ENCODE measurements at regions not wholly inside any gene's neighbourhood (a gene's known extent, or its start where the extent isn't known, plus 50 kb on each side); places are given as distances from the start of the nearest gene placed in this dataset.

GRCh38 chr7:73939528-73939927, 78.6 kb downstream of the TMEM270 start:
- no peaks in the 10 kb centered on the region for H3K9me3 ChIP-seq
- no peak overlapping the region for H3K4me3 ChIP-seq
- H3K27me3 ChIP-seq = no peaks in the 10 kb centered on the region
- no peak for DNase-seq
- no peak overlapping the region for H3K27ac ChIP-seq
- WGBS, 3 donors = 94 to 96% (median 96%) methylated on average over 1 of the region's 1 CpG
- intact Hi-C loops (cut with DNase I) = no loop called here
- no peak for TF ChIP-seq CTCF (IDR thresholded peaks at IDR 0.05)
- no peak for TF ChIP-seq EP300 (IDR thresholded peaks at IDR 0.05)
- TF ChIP-seq POLR2A (IDR thresholded peaks at IDR 0.05) = no peak
- H3K4me1 ChIP-seq (ENCODE audit: insufficient read depth) = no peaks in the 10 kb centered on the region
- H3K36me3 ChIP-seq = no peaks in the 10 kb centered on the region

GRCh38 chr7:73940701-73941238, 79.8 kb downstream of the TMEM270 start:
- WGBS, 3 donors = 86 to 89% (median 86%) methylated on average over 2 of the region's 2 CpGs
- no peak overlapping the region for H3K27ac ChIP-seq
- no peak overlapping the region for H3K4me3 ChIP-seq
- H3K9me3 ChIP-seq = no peaks in the 10 kb centered on the region
- intact Hi-C loops (cut with DNase I) = no loop called here
- H3K4me1 ChIP-seq (ENCODE audit: insufficient read depth) = no peaks in the 10 kb centered on the region
- DNase-seq = no peak
- H3K36me3 ChIP-seq = no peaks in the 10 kb centered on the region
- no peaks in the 10 kb centered on the region for H3K27me3 ChIP-seq
- no peak for TF ChIP-seq CTCF (IDR thresholded peaks at IDR 0.05)
- no peak for TF ChIP-seq EP300 (IDR thresholded peaks at IDR 0.05)
- TF ChIP-seq POLR2A (IDR thresholded peaks at IDR 0.05) = no peak

DNA sequence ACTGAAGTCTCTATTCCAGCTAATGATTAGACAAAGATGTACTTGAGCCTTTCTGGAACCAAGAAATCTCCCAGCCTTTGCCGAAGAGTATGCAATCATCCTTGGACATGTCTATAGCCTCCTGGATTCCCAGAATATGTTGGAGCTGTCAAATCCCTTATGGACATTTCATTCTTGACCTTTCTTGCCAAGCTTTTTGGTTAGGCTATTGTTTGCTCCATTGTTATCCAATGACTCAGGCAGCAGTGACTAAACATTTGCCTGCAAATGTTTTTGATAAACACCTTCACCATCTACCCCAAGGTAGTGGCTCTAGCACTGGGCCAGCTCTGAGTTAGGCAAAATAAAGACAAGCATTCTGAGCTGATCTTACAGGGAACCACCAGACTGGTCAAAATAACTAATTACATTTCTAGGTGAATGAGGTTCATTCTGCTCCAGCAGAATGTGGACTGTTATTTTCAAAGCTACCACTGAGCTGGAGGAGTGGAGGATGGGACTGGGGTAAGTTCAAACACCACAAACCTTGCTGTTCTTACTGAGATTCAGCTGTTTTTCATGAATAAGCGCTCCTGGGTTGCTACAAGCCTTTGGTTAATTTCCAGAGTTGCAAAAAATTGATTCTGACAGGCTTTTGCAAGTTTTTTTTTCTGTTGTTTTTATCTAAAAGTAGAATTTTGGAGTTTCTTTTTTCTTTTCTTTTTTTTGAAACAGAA, 81.0 kb downstream of the TMEM270 start:
- no peak for TF ChIP-seq EP300 (IDR thresholded peaks at IDR 0.05)
- TF ChIP-seq POLR2A (IDR thresholded peaks at IDR 0.05) = no peak
- TF ChIP-seq CTCF (IDR thresholded peaks at IDR 0.05) = no peak
- Histone ChIP-seq H3K36me3 (no peaks in the 10 kb centered on the region), H3K4me1 (ENCODE audit: insufficient read depth) (no peaks in the 10 kb centered on the region), H3K4me3 (no peak overlapping the region), H3K27ac (no peak overlapping the region), H3K27me3 (no peaks in the 10 kb centered on the region), H3K9me3 (no peaks in the 10 kb centered on the region)
- WGBS, 3 donors = 67 to 91% (median 82%) methylated on average over 2 of the region's 2 CpGs
- intact Hi-C loops (cut with DNase I) = no loop called here
- no peak for DNase-seq

GRCh38 chr7:73945022-73945421, 83.0 kb upstream of the ELN start:
- intact Hi-C loops (cut with DNase I) = no loop called here
- Histone ChIP-seq H3K27ac (no peak overlapping the region), H3K27me3 (no peaks in the 10 kb centered on the region), H3K9me3 (peaks cover 0 to 2% of the 10 kb centered on the region in 2 donors), H3K4me1 (ENCODE audit: insufficient read depth) (no peaks in the 10 kb centered on the region), H3K36me3 (no peaks in the 10 kb centered on the region), H3K4me3 (no peak overlapping the region)
- no peak for TF ChIP-seq POLR2A (IDR thresholded peaks at IDR 0.05)
- TF ChIP-seq EP300 (IDR thresholded peaks at IDR 0.05) = no peak
- DNase-seq = no peak
- 96 to 97% (median 96%) methylated on average over 2 of the region's 2 CpGs for WGBS, 3 donors

DNA sequence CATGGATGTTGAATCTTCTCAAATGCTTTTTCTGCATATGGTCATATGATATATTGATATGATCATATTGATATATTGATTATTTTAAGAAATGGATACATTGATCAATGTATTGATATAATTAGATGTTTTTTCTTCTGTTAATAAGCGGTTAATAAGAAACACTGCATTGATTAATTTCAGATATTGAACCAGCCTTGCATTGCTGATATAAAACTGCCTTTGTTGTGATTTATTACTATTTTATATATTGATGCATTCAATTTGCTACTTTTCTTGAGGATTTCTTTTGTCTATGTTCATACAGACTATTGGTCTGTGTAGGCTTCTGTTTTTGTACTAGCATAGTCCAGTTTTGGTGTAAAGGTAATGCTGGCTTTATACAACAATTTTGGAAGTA, 79.7 kb upstream of the ELN start:
- no peak overlapping the region for H3K27ac ChIP-seq
- WGBS, 3 donors = 97 to 100% (median 99%) methylated on average over 1 of the region's 1 CpG
- no peaks in the 10 kb centered on the region for H3K27me3 ChIP-seq
- H3K4me1 ChIP-seq (ENCODE audit: insufficient read depth) = no peaks in the 10 kb centered on the region
- intact Hi-C loops (cut with DNase I) = no loop called here
- peaks cover 0 to 2% of the 10 kb centered on the region in 2 donors for H3K9me3 ChIP-seq
- H3K4me3 ChIP-seq = no peak overlapping the region
- TF ChIP-seq POLR2A (IDR thresholded peaks at IDR 0.05) (no peak), EP300 (IDR thresholded peaks at IDR 0.05) (no peak), CTCF (IDR thresholded peaks at IDR 0.05) (no peak)
- no peaks in the 10 kb centered on the region for H3K36me3 ChIP-seq
- DNase-seq = no peak
